Epithelial cell of proximal tubule (primary cell): ENCODE measurements at regions not wholly inside any gene's neighbourhood (a gene's known extent, or its start where the extent isn't known, plus 50 kb on each side); places are given as distances from the start of the nearest gene placed in this dataset.

ENCODE experiments used
- DNase-seq: peaks from one replicate; pipeline ENCODE4 v3.0.0-alpha.2; 2011; ENCODE audit warnings: low read depth
- H3K4me3 ChIP-seq: 2 replicates; pipeline ENCODE4 v1.5.1; 2011; ENCODE audit warnings: low read depth, mild to moderate bottlenecking, low read length
- TF ChIP-seq, protein P1 (sequence below): conservative IDR thresholded peaks from 2 replicates; pipeline ENCODE4 v1.5.1; 2012; ENCODE audit warnings: low read depth, mild to moderate bottlenecking, low read length

DNA sequence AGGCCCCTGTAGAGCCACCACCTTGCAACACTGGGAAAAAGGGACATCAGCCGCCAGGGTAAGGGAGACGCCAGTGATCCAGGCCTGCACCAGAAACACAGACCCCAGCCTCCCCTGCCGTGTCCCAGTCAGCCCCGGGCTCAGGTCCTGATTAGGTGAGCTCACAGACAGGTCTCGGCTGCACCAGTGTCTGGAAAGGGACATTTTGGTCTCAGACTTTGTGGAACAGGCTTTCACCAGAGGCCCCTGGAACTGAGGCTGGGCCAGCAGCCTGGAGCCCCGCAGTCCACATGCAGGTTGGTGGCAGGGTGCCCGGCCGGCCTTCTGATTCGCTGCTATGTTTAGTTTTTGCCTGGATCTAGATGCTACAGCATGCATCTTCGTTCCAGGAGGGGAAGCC lies 369.0 kb upstream of the IRX4 start:
- TF ChIP-seq, protein P1, sequence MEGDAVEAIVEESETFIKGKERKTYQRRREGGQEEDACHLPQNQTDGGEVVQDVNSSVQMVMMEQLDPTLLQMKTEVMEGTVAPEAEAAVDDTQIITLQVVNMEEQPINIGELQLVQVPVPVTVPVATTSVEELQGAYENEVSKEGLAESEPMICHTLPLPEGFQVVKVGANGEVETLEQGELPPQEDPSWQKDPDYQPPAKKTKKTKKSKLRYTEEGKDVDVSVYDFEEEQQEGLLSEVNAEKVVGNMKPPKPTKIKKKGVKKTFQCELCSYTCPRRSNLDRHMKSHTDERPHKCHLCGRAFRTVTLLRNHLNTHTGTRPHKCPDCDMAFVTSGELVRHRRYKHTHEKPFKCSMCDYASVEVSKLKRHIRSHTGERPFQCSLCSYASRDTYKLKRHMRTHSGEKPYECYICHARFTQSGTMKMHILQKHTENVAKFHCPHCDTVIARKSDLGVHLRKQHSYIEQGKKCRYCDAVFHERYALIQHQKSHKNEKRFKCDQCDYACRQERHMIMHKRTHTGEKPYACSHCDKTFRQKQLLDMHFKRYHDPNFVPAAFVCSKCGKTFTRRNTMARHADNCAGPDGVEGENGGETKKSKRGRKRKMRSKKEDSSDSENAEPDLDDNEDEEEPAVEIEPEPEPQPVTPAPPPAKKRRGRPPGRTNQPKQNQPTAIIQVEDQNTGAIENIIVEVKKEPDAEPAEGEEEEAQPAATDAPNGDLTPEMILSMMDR: no peak
- no peak for DNase-seq
- no peak overlapping the region for H3K4me3 ChIP-seq

DNA sequence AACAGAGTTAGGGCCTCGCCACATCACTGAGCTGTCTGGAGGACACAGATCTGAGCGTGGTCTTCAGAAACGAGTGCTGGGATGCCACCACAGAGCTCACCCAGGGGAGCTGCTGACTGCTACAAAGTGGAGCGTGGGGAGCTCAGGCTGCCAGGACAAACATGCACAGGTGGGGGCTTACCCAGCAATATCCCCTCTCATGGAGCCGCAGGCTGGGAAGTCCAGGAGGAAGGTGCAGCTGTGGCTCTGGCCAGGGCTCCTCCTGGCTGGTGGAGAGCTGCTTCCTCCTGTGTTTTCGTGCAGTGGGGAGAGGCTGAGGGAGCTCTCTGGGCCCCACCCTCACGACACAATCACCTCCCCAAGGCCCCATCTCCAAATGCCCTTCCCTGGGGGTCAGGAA lies 368.6 kb upstream of the IRX4 start:
- DNase-seq: no peak
- TF ChIP-seq, protein P1: no peak
- no peak overlapping the region for H3K4me3 ChIP-seq

DNA sequence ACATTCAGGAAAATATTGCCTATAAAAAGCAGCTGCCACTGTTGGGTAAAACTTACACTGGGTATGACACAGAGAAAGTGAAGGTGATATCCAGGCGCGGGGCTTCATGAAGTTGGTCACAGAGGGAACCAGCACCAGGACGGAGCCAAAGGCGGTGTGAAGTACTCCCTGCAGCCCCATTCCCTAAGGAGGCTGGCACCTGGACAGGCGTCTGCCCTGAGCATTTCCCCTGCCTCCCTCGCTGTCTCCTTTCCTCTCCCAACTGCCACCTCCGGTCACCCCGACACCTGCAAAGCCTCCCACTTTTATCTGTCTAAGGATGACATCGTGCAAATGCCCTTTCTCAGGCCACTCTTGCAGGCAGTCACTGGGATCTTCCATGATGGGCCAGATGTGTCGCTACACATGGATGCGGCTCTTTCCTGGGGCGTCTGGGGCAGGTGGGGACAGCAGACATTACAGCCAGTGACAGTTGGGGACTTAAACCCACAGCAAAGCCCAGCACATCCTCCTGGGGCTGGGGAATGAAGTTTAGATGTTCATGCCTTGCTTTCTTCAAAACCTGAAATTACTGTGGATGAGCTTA lies 367.7 kb upstream of the IRX4 start:
- H3K4me3 ChIP-seq: no peak overlapping the region
- no peak for DNase-seq
- TF ChIP-seq, protein P1: no peak

DNA sequence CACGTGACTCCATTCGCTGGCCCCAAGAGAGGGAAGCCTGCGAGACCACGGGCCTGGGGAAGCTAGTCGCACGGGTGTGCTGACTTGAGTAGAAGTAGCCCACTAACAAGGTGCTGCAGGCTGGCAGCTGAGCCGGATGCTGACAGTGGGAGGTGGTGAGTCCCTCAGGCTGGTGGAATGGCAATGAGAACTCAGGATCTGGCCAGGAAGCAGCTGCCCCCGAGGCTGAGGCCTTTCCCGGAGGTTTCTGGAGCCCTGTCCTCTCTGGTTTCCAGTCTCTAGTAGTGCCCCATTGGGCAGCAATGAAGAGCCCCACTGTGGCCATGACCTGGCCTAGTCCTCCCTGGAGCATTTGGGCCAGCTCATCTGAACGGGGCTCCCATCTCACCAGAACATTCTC lies 366.7 kb upstream of the IRX4 start:
- TF ChIP-seq, protein P1: no peak
- no peak for DNase-seq
- H3K4me3 ChIP-seq: no peak overlapping the region

DNA sequence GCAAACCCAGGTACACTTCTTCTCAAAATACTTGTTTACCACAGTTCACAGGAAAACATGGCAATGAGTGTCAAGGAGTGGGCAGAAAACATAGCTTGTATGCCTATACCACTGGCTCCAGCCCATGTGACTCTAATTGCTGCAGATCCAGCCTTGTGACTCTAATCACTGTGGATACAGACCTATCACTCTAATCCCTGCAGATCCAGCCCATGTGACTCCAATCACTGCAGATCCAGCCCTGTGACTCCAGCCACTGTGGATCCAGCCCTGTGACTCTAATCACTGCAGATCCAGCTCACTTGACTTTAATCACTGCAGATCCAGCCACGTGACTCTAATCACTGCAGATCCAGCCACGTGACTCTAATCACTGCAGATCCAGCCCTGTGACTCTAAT lies 366.3 kb upstream of the IRX4 start:
- no peak for DNase-seq
- H3K4me3 ChIP-seq: no peak overlapping the region
- TF ChIP-seq, protein P1: no peak

DNA sequence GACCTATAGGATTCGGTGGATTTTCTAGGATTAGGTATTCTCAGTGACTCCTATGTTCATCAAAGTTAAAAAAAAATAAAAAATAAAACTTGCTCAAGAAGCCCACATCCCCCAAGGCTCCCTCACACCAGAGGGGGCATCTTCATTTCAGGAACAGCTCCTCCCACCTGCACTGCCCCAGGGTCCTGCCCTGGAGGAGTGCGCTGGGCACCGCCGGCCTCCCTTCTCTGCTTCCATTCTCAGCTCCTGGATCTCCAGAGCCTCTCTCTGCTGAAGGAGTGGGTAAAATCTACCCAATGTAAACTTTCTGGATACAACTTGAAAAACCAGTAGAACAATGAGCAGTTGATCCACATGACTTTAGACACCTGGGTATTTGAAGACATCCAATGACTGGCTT lies 359.8 kb upstream of the IRX4 start:
- H3K4me3 ChIP-seq: no peak overlapping the region
- DNase-seq: no peak
- TF ChIP-seq, protein P1: no peak

DNA sequence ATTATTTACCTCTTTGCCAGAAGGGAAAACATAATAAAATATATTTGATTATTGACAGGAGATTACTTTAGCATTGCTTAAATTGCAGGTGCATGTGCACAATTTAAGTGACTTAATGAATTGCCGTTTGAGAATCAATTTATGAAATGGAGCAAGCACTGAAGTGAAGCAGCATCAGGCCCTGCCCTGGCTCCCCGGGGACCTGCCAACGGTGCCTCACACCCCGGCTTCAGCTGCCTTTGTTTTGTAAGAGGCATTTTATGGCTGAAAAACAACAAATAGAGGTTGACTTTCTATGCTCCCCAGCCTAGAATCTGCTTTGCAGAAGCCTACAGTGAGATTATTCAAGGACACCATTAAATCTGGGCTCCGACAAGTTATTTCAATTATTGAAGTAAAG lies 359.1 kb upstream of the IRX4 start:
- no peak overlapping the region for H3K4me3 ChIP-seq
- no peak for DNase-seq
- TF ChIP-seq, protein P1: no peak
